GM12878 (cell line): ENCODE measurements at regions not wholly inside any gene's neighbourhood (a gene's known extent, or its start where the extent isn't known, plus 50 kb on each side); places are given as distances from the start of the nearest gene placed in this dataset.

ENCODE experiments used
- ATAC-seq: fragments of 200-7000 bp; cut with Tn5 transposase; 3 replicates; pipeline ENCODE4 v1.9.1; 2020; ENCODE audit warnings: mild to moderate bottlenecking, moderate library complexity
- BruUV-seq: library from RNA; stranded (reverse); fragments of 400-500 nt; replicated peaks from 2 replicates; lab custom pipeline; 2021; lab: Mats Ljungman, UMichigan
- CTCF ChIA-PET: fragments of 300-600 bp; sonication (Branson Sonifier 250); formaldehyde crosslinking; extraction: SDS; loops from one replicate; lab custom pipeline; 2021; ENCODE audit warnings: inconsistent platforms; lab: Yijun Ruan, JAX
- POLR2A ChIA-PET: fragments of 350-600 bp; formaldehyde crosslinking; extraction: SDS; loops from one replicate; lab custom pipeline; 2021; ENCODE audit warnings: inconsistent platforms; lab: Charles Lee
- RAD21 ChIA-PET: fragments of 300-600 bp; sonication (Branson Sonifier 250); formaldehyde crosslinking; loops from one replicate; lab custom pipeline; 2023; ENCODE audit warnings: antibody characterized with exemption; ENCODE audit not compliant: unreplicated experiment; lab: Charles Lee
- SMC1A ChIA-PET: fragments of 300-600 bp; sonication (Branson Sonifier 250); formaldehyde crosslinking; loops from one replicate; lab custom pipeline; 2023; ENCODE audit not compliant: unreplicated experiment, uncharacterized antibody; lab: Charles Lee
- DNase-seq: peaks from one replicate; pipeline ENCODE4 v3.0.0-alpha.2; 2011; ENCODE audit warnings: low read depth, low spot score
- FAIRE-seq: peaks from 3 replicates; lab custom pipeline; 2011; peaks lifted over from hg19 to GRCh38; lab: Jason Lieb, UNC
- H2AFZ ChIP-seq: 2 replicates; pipeline ENCODE4 v1.6.0; 2011; ENCODE audit warnings: low read depth, low read length, control low read depth; ENCODE audit not compliant: control insufficient read depth
- H3K27ac ChIP-seq: 2 replicates; pipeline ENCODE4 v1.5.1; 2011; ENCODE audit warnings: control low read depth; ENCODE audit not compliant: control insufficient read depth, insufficient read depth
- H3K27me3 ChIP-seq, 2 experiments: replicated peaks in 1 of 2; 2 replicates each; pipeline versions ENCODE4 v1.6.0 to v1.6.1; 2011; ENCODE audit warnings: low read length in 1 of 2; ENCODE audit not compliant: control insufficient read depth in 2 of 2, insufficient read depth in 2 of 2
- H3K36me3 ChIP-seq, 2 experiments: 2 replicates each; pipeline ENCODE4 v1.5.1; 2011; ENCODE audit warnings: low read length in 1 of 2; ENCODE audit not compliant: control insufficient read depth in 2 of 2, insufficient read depth in 2 of 2
- H3K4me1 ChIP-seq: 2 replicates; pipeline ENCODE4 v1.6.1; 2011; ENCODE audit warnings: mild to moderate bottlenecking, low read length, moderate library complexity, mixed read lengths; ENCODE audit not compliant: control insufficient read depth, insufficient read depth
- H3K4me2 ChIP-seq: 2 replicates; pipeline ENCODE4 v1.6.0; 2011; ENCODE audit warnings: control low read depth; ENCODE audit not compliant: control insufficient read depth, insufficient read depth
- H3K4me3 ChIP-seq: fragments of 200-600 bp; sonication (generic); 2 replicates; pipeline ENCODE4 v1.5.1; 2016
- H3K79me2 ChIP-seq: 2 replicates; pipeline ENCODE4 v1.6.0; 2011; ENCODE audit warnings: low read length; ENCODE audit not compliant: control insufficient read depth, insufficient read depth
- H3K9ac ChIP-seq: 2 replicates; pipeline ENCODE4 v1.8.0; 2011; ENCODE audit warnings: low read length, control low read depth, mixed read lengths; ENCODE audit not compliant: control insufficient read depth, insufficient read depth
- H3K9me3 ChIP-seq: replicated peaks from 3 replicates; pipeline ENCODE4 v1.5.1; 2011; ENCODE audit warnings: mild to moderate bottlenecking, low read length; ENCODE audit not compliant: control insufficient read depth, insufficient read depth
- H4K20me1 ChIP-seq: 2 replicates; pipeline ENCODE4 v1.6.0; 2011; ENCODE audit not compliant: control insufficient read depth, insufficient read depth
- CREB1 ChIP-seq: IDR thresholded peaks from 2 replicates; pipeline ENCODE4 v1.6.1; 2012; ENCODE audit warnings: low read depth, mild to moderate bottlenecking, inconsistent platforms
- FOS ChIP-seq: IDR thresholded peaks from 3 replicates; pipeline ENCODE4 v1.6.1; 2011; ENCODE audit warnings: borderline replicate concordance; ENCODE audit not compliant: insufficient read length; ENCODE audit errors: extremely low read depth
- POLR2AphosphoS5 ChIP-seq: IDR thresholded peaks from 2 replicates; pipeline ENCODE4 v1.6.1; 2011; ENCODE audit warnings: mild to moderate bottlenecking, low read length, inconsistent platforms
- RAD21 ChIP-seq: IDR thresholded peaks from 2 replicates; pipeline ENCODE4 v1.6.1; 2011; ENCODE audit warnings: mild to moderate bottlenecking, low read depth, low read length, moderate library complexity; ENCODE audit not compliant: insufficient read depth
- SMAD5 ChIP-seq: IDR thresholded peaks from 2 replicates; pipeline ENCODE4 v1.6.1; 2016; ENCODE audit warnings: antibody characterized with exemption, low read depth
- STAT1 ChIP-seq: fragments of 450-650 bp; conservative IDR thresholded peaks from 2 replicates; pipeline ENCODE4 v1.6.1; 2014; ENCODE audit warnings: antibody characterized with exemption, mild to moderate bottlenecking
- WGBS: methylation state at CpG from one replicate; pipeline ENCODE4 v1.1.6; 2016; ENCODE audit warnings: low lambda C conversion rate; ENCODE audit not compliant: insufficient replicate concordance, insufficient coverage; ENCODE audit errors: missing lambda C conversion rate; 5-methylcytosine and 5-hydroxymethylcytosine counted together
- in situ Hi-C: fragments of 300-500 bp; cut with MboI; formaldehyde crosslinking; loops from 9 replicates; pipeline ENCODE4 v1.14.3; 2018; ENCODE audit warnings: mixed read lengths
- intact Hi-C: fragments of 100-400 bp; cut with micrococcal nuclease; formaldehyde crosslinking; loops from one replicate; pipeline ENCODE4 v1.14.2; 2022; ENCODE audit not compliant: unreplicated experiment
- TF ChIP-seq, protein P1 (sequence below): fragments of 450-650 bp; IDR thresholded peaks from 2 replicates; pipeline ENCODE4 v1.6.1; 2016; ENCODE audit warnings: mild to moderate bottlenecking
- TF ChIP-seq, protein P2 (sequence below): fragments of 150-350 bp; IDR thresholded peaks from 2 replicates; pipeline ENCODE4 v1.6.1; 2014; ENCODE audit warnings: mild to moderate bottlenecking, low read depth, low read length

DNA sequence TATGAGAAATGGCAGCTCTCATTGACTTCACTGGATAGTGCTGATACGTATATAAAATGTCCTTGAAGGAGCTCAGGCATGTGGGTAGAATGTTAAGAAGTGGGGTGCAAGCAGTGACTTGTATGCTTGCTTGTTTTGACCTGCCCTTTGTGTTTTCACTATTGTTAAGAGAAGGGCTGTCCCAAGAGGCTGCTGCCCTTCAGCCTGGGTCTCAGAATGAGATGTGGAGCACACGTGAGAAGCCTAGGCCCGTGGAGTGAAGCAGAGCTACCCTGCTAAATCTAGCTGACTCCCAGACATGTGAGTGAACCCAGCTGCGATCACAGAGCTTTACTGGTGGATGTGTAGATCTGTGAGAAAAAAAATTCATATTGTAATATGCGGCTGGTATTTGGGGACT lies 305.3 kb upstream of the RGS17 start:
- BruUV-seq = no TSS peak
- CTCF ChIA-PET = no interaction called here
- ATAC-seq (peak; percentile 44), DNase-seq (no peak)
- H3K9ac ChIP-seq = no peak overlapping the region
- H3K36me3 ChIP-seq = no peaks in the 10 kb centered on the region
- intact Hi-C loops = no loop called here
- TF ChIP-seq SMAD5 (no peak), CREB1 (no peak), STAT1 (no peak), POLR2AphosphoS5 (no peak), FOS (no peak), RAD21 (no peak)
- TF ChIP-seq, protein P1, sequence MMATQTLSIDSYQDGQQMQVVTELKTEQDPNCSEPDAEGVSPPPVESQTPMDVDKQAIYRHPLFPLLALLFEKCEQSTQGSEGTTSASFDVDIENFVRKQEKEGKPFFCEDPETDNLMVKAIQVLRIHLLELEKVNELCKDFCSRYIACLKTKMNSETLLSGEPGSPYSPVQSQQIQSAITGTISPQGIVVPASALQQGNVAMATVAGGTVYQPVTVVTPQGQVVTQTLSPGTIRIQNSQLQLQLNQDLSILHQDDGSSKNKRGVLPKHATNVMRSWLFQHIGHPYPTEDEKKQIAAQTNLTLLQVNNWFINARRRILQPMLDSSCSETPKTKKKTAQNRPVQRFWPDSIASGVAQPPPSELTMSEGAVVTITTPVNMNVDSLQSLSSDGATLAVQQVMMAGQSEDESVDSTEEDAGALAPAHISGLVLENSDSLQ = no peak
- TF ChIP-seq, protein P2, sequence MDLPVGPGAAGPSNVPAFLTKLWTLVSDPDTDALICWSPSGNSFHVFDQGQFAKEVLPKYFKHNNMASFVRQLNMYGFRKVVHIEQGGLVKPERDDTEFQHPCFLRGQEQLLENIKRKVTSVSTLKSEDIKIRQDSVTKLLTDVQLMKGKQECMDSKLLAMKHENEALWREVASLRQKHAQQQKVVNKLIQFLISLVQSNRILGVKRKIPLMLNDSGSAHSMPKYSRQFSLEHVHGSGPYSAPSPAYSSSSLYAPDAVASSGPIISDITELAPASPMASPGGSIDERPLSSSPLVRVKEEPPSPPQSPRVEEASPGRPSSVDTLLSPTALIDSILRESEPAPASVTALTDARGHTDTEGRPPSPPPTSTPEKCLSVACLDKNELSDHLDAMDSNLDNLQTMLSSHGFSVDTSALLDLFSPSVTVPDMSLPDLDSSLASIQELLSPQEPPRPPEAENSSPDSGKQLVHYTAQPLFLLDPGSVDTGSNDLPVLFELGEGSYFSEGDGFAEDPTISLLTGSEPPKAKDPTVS = no peak
- TF ChIP-seq, all 136 proteins: peak for 0
- in situ Hi-C loops = no loop called here
- H2AFZ ChIP-seq = no peak overlapping the region
- no peak for FAIRE-seq
- RAD21 ChIA-PET = no interaction called here
- H4K20me1 ChIP-seq = no peaks in the 10 kb centered on the region
- 16% methylated on average over 5 of the region's 5 CpGs for WGBS
- POLR2A ChIA-PET = no interaction called here
- H3K79me2 ChIP-seq = no peaks in the 10 kb centered on the region
- no peaks in the 10 kb centered on the region for H3K9me3 ChIP-seq
- no peak overlapping the region for H3K4me3 ChIP-seq
- H3K27ac ChIP-seq = no peak overlapping the region
- H3K4me1 ChIP-seq = no peaks in the 10 kb centered on the region
- SMC1A ChIA-PET = interaction anchor here (0.6 kb wide), 1 partner anchor 310 kb away, joined by 3 read pairs; no protein-coding TSS in a partner anchor
- no peaks in the 10 kb centered on the region for H3K27me3 ChIP-seq
- no peak overlapping the region for H3K4me2 ChIP-seq
